K562 (cell line): ENCODE measurements at regions not wholly inside any gene's neighbourhood (a gene's known extent, or its start where the extent isn't known, plus 50 kb on each side); places are given as distances from the start of the nearest gene placed in this dataset.

Experiments
- BCL6 ChIP-seq: fragments of 250-450 bp; sonication (Bioruptor Pico); IDR thresholded peaks from 2 replicates; pipeline ENCODE4 v1.4.0; 2020
- CEBPG ChIP-seq, 3 experiments: fragments of 200-800 bp in 1 of 3; sonication (Bioruptor generic) in 1 of 3; sonication (generic) in 1 of 3; formaldehyde crosslinking in 1 of 3; IDR thresholded peaks in 2 of 3; conservative IDR thresholded peaks in 1 of 3; 2 replicates each; pipeline versions ENCODE4 v1.6.1 to v1.8.0; 2016 to 2022; ENCODE audit warnings: missing compliant biosample characterization in 2 of 3, missing genetic modification characterization in 2 of 3, mild to moderate bottlenecking in 1 of 3, missing genetic modification reagents in 1 of 3
- CTBP1 ChIP-seq: fragments of 450-650 bp; IDR thresholded peaks from 2 replicates; pipeline ENCODE4 v1.6.1; 2016; ENCODE audit warnings: borderline replicate concordance
- ELF4 ChIP-seq: fragments of 450-650 bp; formaldehyde crosslinking; IDR thresholded peaks from 2 replicates; pipeline ENCODE4 v1.4.0; 2022; ENCODE audit warnings: missing genetic modification characterization
- FOSL1 ChIP-seq: fragments of 200-800 bp; sonication (Bioruptor generic); conservative IDR thresholded peaks from 2 replicates; pipeline ENCODE4 v1.6.1; 2016; ENCODE audit warnings: missing genetic modification characterization, missing compliant biosample characterization
- GTF2F1 ChIP-seq: IDR thresholded peaks from 2 replicates; pipeline ENCODE4 v1.6.1; 2011; ENCODE audit warnings: low read depth, low read length, improper control_type of control experiment
- NCOA1 ChIP-seq: fragments of 450-650 bp; IDR thresholded peaks from 2 replicates; pipeline ENCODE4 v1.6.1; 2016; ENCODE audit warnings: low read depth
- POLR2AphosphoS5 ChIP-seq: IDR thresholded peaks from 2 replicates; pipeline ENCODE4 v1.6.1; 2011; ENCODE audit warnings: mild to moderate bottlenecking, low read depth, low read length, moderate library complexity; ENCODE audit not compliant: control insufficient read depth, insufficient read depth
- ZBTB17 ChIP-seq: fragments of 450-650 bp; formaldehyde crosslinking; IDR thresholded peaks from 2 replicates; pipeline ENCODE4 v1.4.0; 2020; ENCODE audit warnings: mild to moderate bottlenecking
- ZNF407 ChIP-seq: fragments of 450-650 bp; IDR thresholded peaks from 2 replicates; pipeline ENCODE4 v1.6.1; 2016; ENCODE audit warnings: low read depth
- ZNF445 ChIP-seq: fragments of 250-450 bp; sonication (Bioruptor Pico); IDR thresholded peaks from 2 replicates; pipeline ENCODE4 v1.4.0; 2020; ENCODE audit warnings: low read depth, mild to moderate bottlenecking, moderate library complexity
- ZNF584 ChIP-seq: fragments of 200-800 bp; sonication (Bioruptor generic); IDR thresholded peaks from 2 replicates; pipeline ENCODE4 v1.6.1; 2016; ENCODE audit warnings: low read depth, mild to moderate bottlenecking, missing genetic modification characterization, missing compliant biosample characterization
- ZNF764 ChIP-seq: fragments of 250-450 bp; sonication (Bioruptor Pico); IDR thresholded peaks from 2 replicates; pipeline ENCODE4 v1.4.0; 2020; ENCODE audit warnings: low read depth, mild to moderate bottlenecking, moderate library complexity
- TF ChIP-seq, protein P1 (sequence below): sonication (generic); formaldehyde crosslinking; IDR thresholded peaks from 2 replicates; pipeline ENCODE4 v1.4.0; 2020; ENCODE audit warnings: mild to moderate bottlenecking, missing genetic modification reagents
- TF ChIP-seq, protein P2 (sequence below): sonication (generic); formaldehyde crosslinking; IDR thresholded peaks from 2 replicates; pipeline ENCODE4 v1.8.1; 2023; ENCODE audit warnings: mild to moderate bottlenecking, missing genetic modification reagents

DNA sequence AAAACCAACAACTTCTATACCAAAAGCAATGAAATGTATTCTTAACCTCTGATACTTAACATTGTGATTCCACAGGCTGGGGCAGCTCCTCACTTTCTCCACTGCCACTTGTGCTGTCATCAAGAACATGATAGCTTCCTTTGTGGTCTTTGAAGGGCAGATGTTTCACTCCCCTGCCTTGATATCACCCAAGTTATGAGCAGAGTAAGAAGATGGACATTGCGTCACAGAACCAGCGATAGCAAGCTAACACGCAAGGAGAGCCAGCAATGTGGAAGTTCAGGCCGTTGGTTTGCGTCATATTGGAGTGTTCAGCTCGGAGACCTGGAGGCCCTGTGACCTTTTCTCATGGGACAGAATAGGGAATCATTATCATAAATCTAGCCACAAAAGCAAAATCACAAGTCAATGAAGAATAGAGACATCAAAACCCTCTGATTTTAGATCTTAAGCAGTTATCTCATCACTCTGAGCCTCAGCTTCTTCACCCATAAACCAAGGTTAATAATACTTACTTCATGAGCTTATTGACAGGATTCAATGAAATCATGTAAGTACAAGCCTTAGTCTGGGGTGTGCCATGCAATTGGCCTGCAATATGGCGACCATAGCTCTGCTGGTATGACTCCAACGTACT lies 183.8 kb upstream of the THBS1 start (continued):
- 0 out of 2 replicates have a peak, but pooled peaks have one; percentile 25 for TF ChIP-seq CTBP1
- TF ChIP-seq ZNF584 (CRISPR knock-in tag): peak; percentile 91
- TF ChIP-seq NCOA1: 0 out of 2 replicates have a peak, but pooled peaks have one; percentile 59
- TF ChIP-seq, protein P1, sequence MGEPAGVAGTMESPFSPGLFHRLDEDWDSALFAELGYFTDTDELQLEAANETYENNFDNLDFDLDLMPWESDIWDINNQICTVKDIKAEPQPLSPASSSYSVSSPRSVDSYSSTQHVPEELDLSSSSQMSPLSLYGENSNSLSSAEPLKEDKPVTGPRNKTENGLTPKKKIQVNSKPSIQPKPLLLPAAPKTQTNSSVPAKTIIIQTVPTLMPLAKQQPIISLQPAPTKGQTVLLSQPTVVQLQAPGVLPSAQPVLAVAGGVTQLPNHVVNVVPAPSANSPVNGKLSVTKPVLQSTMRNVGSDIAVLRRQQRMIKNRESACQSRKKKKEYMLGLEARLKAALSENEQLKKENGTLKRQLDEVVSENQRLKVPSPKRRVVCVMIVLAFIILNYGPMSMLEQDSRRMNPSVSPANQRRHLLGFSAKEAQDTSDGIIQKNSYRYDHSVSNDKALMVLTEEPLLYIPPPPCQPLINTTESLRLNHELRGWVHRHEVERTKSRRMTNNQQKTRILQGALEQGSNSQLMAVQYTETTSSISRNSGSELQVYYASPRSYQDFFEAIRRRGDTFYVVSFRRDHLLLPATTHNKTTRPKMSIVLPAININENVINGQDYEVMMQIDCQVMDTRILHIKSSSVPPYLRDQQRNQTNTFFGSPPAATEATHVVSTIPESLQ (CRISPR knock-in tag): no peak
- TF ChIP-seq ZNF764 (CRISPR knock-in tag): no peak
- no peak for TF ChIP-seq GTF2F1
- TF ChIP-seq, protein P2, sequence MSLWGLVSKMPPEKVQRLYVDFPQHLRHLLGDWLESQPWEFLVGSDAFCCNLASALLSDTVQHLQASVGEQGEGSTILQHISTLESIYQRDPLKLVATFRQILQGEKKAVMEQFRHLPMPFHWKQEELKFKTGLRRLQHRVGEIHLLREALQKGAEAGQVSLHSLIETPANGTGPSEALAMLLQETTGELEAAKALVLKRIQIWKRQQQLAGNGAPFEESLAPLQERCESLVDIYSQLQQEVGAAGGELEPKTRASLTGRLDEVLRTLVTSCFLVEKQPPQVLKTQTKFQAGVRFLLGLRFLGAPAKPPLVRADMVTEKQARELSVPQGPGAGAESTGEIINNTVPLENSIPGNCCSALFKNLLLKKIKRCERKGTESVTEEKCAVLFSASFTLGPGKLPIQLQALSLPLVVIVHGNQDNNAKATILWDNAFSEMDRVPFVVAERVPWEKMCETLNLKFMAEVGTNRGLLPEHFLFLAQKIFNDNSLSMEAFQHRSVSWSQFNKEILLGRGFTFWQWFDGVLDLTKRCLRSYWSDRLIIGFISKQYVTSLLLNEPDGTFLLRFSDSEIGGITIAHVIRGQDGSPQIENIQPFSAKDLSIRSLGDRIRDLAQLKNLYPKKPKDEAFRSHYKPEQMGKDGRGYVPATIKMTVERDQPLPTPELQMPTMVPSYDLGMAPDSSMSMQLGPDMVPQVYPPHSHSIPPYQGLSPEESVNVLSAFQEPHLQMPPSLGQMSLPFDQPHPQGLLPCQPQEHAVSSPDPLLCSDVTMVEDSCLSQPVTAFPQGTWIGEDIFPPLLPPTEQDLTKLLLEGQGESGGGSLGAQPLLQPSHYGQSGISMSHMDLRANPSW (CRISPR knock-in tag): no peak
- TF ChIP-seq ZNF445 (CRISPR knock-in tag): no peak
- 0 out of 2 replicates have a peak, but pooled peaks have one; percentile 53 for TF ChIP-seq FOSL1
- no peak for TF ChIP-seq CEBPG (CRISPR knock-in tag; IDR thresholded peaks at IDR 0.05)
- peak; percentile 83 to 97 for TF ChIP-seq CEBPG (tag; conservative IDR thresholded peaks at IDR 0.05 in 1 of 2, IDR thresholded peaks at IDR 0.05 in 1 of 2)
- TF ChIP-seq POLR2AphosphoS5: 0 out of 2 replicates have a peak, but pooled peaks have one; percentile 52
- no peak for TF ChIP-seq ZBTB17 (CRISPR knock-in tag)
- TF ChIP-seq ZNF407: no peak
- TF ChIP-seq ELF4 (CRISPR knock-in tag): peak; percentile 88
- TF ChIP-seq BCL6 (CRISPR knock-in tag): peak; percentile 80
